Small intestine (tissue), 7 donors: ENCODE measurements at regions not wholly inside any gene's neighbourhood (a gene's known extent, or its start where the extent isn't known, plus 50 kb on each side); places are given as distances from the start of the nearest gene placed in this dataset.

Experiments
- DNase-seq, 2 donors: peaks; one replicate each; pipeline versions ENCODE4 v3.0.0 to v3.0.0-alpha.2; 2013
- FAIRE-seq: peaks from 2 replicates; lab custom pipeline; 2012; peaks lifted over from hg19 to GRCh38; lab: Jason Lieb, UNC
- H3K27ac ChIP-seq, 3 donors: one replicate each; pipeline ENCODE4 v1.5.1; 2013; ENCODE audit warnings: low read length in 2 of 3, mild to moderate bottlenecking in 2 of 3, control low read depth in 1 of 3, inconsistent platforms in 1 of 3, low read depth in 1 of 3, moderate library complexity in 1 of 3
- H3K27me3 ChIP-seq, 3 donors: one replicate each; pipeline ENCODE4 v1.6.1; 2013; ENCODE audit warnings: low read length in 3 of 3, inconsistent platforms in 1 of 3; ENCODE audit not compliant: control insufficient read depth in 3 of 3, insufficient read depth in 3 of 3
- H3K36me3 ChIP-seq, 3 donors: one replicate each; pipeline ENCODE4 v1.6.1; 2013; ENCODE audit warnings: low read length in 3 of 3, inconsistent platforms in 1 of 3, low read depth in 1 of 3, mild to moderate bottlenecking in 1 of 3, moderate library complexity in 1 of 3; ENCODE audit not compliant: control insufficient read depth in 3 of 3, insufficient read depth in 2 of 3
- H3K4me1 ChIP-seq, 3 donors: one replicate each; pipeline ENCODE4 v1.6.1; 2013; ENCODE audit warnings: low read length in 2 of 3, inconsistent platforms in 1 of 3, low read depth in 1 of 3, mild to moderate bottlenecking in 1 of 3, moderate library complexity in 1 of 3; ENCODE audit not compliant: control insufficient read depth in 3 of 3, insufficient read depth in 2 of 3
- H3K4me3 ChIP-seq, 3 donors: one replicate each; pipeline ENCODE4 v1.5.1; 2013; ENCODE audit warnings: low read length in 3 of 3, control low read depth in 1 of 3, inconsistent platforms in 1 of 3, low read depth in 1 of 3, mild to moderate bottlenecking in 1 of 3, moderate library complexity in 1 of 3
- H3K9me3 ChIP-seq, 2 donors: one replicate each; pipeline ENCODE4 v1.6.1; 2013; ENCODE audit warnings: low read depth in 1 of 2, low read length in 1 of 2; ENCODE audit not compliant: control insufficient read depth in 2 of 2, insufficient read depth in 1 of 2
- WGBS, 3 donors: extraction: QIAGEN DNeasy Blood & Tissue Kit; methylation state at CpG; one replicate each; pipeline ENCODE4 v1.1.7; 2013; 5-methylcytosine and 5-hydroxymethylcytosine counted together
- donor health status: healthy with polysubstance abuse.
- donor health status: control.
- donor health status: control.
- donor health status: Bipolar disorder and iron deficiency.
- donor health status: healthy.

DNA sequence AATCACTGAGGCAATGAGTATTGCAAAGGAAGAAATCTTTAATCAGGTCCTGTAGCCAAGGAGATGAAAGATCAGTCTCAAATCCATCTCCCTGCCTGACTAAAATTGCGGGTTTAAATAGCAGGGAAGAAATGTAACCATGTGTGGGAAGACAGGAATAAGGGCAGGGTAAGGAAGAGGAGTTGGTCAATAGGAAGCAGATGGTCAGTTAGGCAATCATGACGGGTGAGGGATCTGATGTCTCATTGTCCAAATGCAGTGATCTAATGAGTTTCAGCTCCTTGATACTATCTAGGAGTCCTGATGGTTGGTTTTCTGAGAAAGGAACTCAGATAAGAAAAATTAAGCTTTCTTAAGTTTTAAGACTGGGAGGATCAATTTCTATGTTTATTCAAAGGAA, 200.8 kb downstream of the SPATA18 start:
- peaks cover 0 to 4% (median 0%) of the 10 kb centered on the region in 3 donors for H3K4me1 ChIP-seq
- no peak for FAIRE-seq
- H3K36me3 ChIP-seq, result no peaks in the 10 kb centered on the region
- no peak overlapping the region for H3K4me3 ChIP-seq
- WGBS, 3 donors, result 75 to 89% (median 89%) methylated on average over 2 of the region's 2 CpGs
- no peak overlapping the region for H3K27ac ChIP-seq
- H3K9me3 ChIP-seq, result peaks cover 0 to 14% of the 10 kb centered on the region in 2 donors
- no peaks in the 10 kb centered on the region for H3K27me3 ChIP-seq
- DNase-seq, result no peak

DNA sequence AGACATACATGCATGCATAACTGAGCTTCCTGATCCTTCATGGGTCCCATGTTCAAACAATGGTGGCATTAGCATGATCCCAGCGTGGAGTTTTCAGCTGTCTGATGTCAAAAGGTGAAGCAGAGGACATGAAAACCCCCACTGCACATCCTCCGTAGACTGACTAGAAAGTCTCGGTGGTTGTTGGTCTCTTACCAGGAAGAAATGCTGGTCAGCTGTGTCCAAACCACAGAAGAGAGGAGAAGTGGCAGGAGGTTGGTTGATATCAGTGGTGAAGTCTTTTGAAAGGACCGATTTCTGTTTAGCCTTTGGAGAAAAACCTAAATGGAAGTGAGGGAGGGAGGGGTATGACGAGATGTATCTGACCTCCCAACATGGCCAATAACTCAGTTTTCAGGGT, 201.9 kb downstream of the SPATA18 start:
- H3K4me1 ChIP-seq, result peaks cover 0 to 4% (median 0%) of the 10 kb centered on the region in 3 donors
- FAIRE-seq (no peak), DNase-seq (no peak)
- no peaks in the 10 kb centered on the region for H3K27me3 ChIP-seq
- H3K27ac ChIP-seq, result no peak overlapping the region
- peaks cover 0 to 14% of the 10 kb centered on the region in 2 donors for H3K9me3 ChIP-seq
- H3K4me3 ChIP-seq, result no peak overlapping the region
- 63 to 78% (median 68%) methylated on average over 5 of the region's 5 CpGs for WGBS, 3 donors
- no peaks in the 10 kb centered on the region for H3K36me3 ChIP-seq

DNA sequence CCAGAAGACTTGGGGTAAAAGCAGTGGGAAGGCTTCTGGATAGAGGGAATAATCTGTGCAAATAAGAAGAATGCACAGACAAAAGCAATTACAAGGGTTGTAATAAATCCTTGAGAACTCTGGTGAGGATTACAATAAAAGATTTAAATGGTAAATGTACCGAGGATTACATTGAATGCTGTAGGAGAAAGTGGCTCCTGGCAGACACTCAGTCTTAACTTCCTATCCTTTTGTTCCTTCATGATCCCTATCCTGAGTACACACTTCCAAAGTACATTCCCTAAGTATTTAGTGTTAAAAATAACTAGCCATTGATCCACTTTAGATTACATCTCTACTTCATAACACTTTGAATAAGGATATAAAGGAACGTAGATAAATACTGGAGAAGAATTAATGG, 205.4 kb downstream of the SPATA18 start:
- H3K9me3 ChIP-seq, result peaks cover 0 to 14% of the 10 kb centered on the region in 2 donors
- no peak for FAIRE-seq
- 45 to 76% (median 62%) methylated on average over 2 of the region's 2 CpGs for WGBS, 3 donors

DNA sequence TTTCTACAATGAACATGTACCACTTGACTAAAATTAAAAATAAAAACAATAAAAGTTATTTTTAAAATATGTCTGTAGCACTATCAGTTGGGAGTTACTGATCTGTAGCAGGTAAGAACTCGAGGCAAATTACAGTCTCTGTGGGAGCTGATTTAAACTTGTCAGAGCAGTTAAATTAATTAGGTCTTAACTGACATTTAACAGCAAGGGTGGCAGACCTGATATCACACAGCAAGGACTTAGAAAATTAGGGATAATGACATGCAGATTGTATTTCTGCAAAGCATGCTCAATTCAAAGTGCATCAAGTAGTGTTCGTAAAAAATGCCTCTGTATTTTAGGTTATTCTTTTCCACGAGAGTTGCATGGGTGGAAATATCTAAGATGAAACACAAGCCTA, 208.9 kb downstream of the SPATA18 start:
- H3K27ac ChIP-seq, result no peak overlapping the region
- H3K4me1 ChIP-seq, result no peaks in the 10 kb centered on the region
- 68 to 72% (median 69%) methylated on average over 3 of the region's 3 CpGs for WGBS, 3 donors
- FAIRE-seq, result no peak
- H3K4me3 ChIP-seq, result no peak overlapping the region
- no peaks in the 10 kb centered on the region for H3K9me3 ChIP-seq
- no peak for DNase-seq
- H3K27me3 ChIP-seq, result no peaks in the 10 kb centered on the region
- H3K36me3 ChIP-seq, result no peaks in the 10 kb centered on the region

More for the DNA sequence above, 205.4 kb downstream of the SPATA18 start:
- H3K27ac ChIP-seq, result no peak overlapping the region
- no peaks in the 10 kb centered on the region for H3K36me3 ChIP-seq
- DNase-seq, result no peak
- no peaks in the 10 kb centered on the region for H3K27me3 ChIP-seq
- no peak overlapping the region for H3K4me3 ChIP-seq
- no peaks in the 10 kb centered on the region for H3K4me1 ChIP-seq

DNA sequence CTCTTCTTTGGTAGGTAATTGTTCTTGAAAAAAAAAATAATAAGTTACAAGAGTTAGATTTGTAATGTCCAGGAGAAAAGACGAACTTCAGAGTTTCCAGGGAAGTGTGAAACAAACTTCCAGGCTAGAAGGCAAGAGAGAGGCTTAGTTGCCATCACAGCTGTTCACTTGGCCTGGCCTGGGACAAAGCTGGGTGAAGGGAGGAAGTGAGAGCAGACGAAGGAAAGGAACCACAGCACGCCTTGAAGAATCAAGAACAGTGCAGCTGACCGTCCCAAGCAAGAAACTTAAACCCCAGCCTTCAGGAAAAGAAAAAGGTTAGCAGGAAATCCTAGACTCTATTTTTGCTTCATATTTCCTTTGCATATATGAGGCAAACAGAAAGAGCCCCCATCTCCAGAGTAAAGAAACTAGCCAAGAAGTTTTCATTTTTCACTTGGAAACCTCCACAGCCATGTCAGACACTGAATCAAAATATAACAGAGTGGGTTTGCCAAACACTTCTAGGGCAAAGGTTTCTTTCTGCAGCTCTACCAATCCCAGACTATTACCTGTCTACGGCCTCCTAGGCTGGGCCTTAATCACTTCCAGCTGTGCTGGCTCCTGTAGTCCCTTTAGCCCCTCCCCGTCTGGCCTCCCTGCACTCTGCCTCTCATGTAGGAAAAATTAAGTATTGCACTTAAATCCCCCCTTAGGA, 209.6 kb downstream of the SPATA18 start:
- 38 to 45% (median 41%) methylated on average over 6 of the region's 6 CpGs for WGBS, 3 donors
- no peak overlapping the region for H3K27ac ChIP-seq

DNA sequence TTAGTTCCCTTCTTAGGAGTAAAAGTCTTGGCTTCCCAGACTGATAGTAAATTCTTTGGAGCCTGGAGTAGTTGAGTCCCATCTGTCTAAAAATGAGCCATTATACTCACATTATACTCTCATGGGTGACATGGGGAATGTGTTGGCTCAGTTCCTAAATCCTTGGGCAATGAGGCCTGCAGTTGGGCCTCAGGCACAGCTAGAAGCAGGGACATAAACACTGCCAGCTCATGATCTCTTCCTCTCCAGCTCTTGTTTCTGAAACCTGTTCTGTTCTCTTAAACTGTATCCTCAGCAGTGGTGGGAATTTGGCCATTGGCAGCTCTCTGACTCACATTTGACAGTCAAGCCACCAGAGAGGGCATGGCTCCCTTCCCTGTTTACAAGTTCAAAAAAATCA, 212.5 kb downstream of the SPATA18 start:
- H3K27me3 ChIP-seq, result no peaks in the 10 kb centered on the region
- H3K4me3 ChIP-seq, result no peak overlapping the region
- no peak overlapping the region for H3K27ac ChIP-seq
- H3K4me1 ChIP-seq, result no peaks in the 10 kb centered on the region
- no peaks in the 10 kb centered on the region for H3K9me3 ChIP-seq
- DNase-seq (no peak), FAIRE-seq (no peak)
- no peaks in the 10 kb centered on the region for H3K36me3 ChIP-seq

More for the DNA sequence above, 209.6 kb downstream of the SPATA18 start:
- Histone ChIP-seq H3K4me1 (no peaks in the 10 kb centered on the region), H3K4me3 (no peak overlapping the region), H3K36me3 (no peaks in the 10 kb centered on the region), H3K9me3 (no peaks in the 10 kb centered on the region), H3K27me3 (no peaks in the 10 kb centered on the region)
- FAIRE-seq, result no peak
- DNase-seq, result no peak

DNA sequence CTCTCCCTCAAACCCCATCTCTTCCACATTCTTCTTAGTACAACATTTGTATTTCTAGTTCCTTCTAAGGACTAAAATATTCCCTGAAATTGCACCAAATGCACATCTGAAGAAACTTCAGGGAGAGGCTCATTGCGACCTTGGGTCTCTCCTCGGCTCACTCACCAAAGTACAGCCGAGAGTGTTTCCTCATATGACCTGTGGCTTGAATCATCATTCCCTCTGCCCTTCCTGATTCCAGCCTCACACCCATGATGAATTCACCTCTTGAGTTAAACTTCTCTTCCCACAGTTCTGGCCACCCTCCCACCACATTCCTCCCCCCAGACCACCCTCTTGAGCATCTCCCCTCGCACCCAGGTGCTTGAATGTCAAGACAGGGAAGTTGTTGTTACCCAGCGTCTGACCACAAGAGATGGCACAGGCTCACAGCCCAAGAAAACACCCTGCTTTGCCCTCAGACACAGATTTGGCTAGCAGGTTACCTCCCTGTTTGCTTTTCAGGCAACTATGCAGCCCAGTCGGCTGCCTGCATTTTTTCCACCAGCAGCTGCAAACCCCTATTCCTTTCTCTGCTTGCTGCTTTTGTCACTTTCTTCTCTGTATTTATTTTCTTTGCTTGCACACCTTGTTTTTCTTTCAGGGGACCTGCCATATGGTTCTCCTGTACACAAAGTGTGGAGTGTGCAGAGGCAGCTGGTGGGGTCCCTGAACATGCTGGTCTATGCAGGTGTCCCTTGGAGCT, 214.8 kb downstream of the SPATA18 start:
- WGBS, 3 donors, result 49 to 67% (median 51%) methylated on average over 6 of the region's 6 CpGs

DNA sequence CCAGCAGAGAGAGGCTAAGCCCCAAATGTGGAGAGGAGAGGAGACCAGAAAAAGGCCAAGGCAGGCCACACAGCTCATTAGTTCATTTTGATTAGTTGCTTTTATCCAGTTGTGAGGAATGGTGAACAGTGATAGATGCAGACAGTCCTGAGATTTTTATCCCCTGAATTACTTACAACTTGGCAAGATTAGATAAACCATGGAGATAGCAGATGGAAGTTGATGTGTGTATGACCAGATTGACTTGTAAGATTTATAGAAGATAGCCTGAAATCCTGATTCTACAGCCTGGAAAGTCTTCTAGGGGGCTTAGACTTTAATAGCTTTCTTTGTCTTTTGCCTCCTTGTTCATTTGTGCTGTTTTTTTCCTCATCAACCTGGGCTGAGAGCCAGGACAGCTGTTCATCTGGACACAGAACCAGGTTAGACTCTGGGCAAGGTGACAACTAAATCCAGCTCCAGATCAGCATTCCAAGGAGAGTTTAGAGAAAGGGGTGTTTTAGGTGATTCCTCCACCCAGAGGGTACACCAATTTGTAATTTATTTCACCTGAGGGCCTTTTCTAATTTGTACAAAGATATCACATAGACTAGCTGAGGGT, 215.5 kb downstream of the SPATA18 start:
- Histone ChIP-seq H3K4me3 (no peak overlapping the region), H3K27ac (no peak overlapping the region), H3K4me1 (no peaks in the 10 kb centered on the region), H3K36me3 (no peaks in the 10 kb centered on the region), H3K27me3 (no peaks in the 10 kb centered on the region), H3K9me3 (no peaks in the 10 kb centered on the region)
- no peak for FAIRE-seq
- DNase-seq, result no peak

More for the DNA sequence above, 214.8 kb downstream of the SPATA18 start:
- Histone ChIP-seq H3K4me3 (no peak overlapping the region), H3K27me3 (no peaks in the 10 kb centered on the region), H3K36me3 (no peaks in the 10 kb centered on the region), H3K4me1 (no peaks in the 10 kb centered on the region), H3K9me3 (no peaks in the 10 kb centered on the region), H3K27ac (no peak overlapping the region)
- FAIRE-seq, result no peak
- DNase-seq, result no peak
